OCI-LY7 (cell line): ENCODE measurements at regions not wholly inside any gene's neighbourhood (a gene's known extent, or its start where the extent isn't known, plus 50 kb on each side); places are given as distances from the start of the nearest gene placed in this dataset.

ENCODE experiments used
- CTCF ChIP-seq: fragments of 200-600 bp; sonication (generic); conservative IDR thresholded peaks from 2 replicates; pipeline ENCODE4 v1.5.1; 2014; ENCODE audit warnings: mild to moderate bottlenecking, antibody characterized with exemption, low read length, moderate library complexity, mixed read lengths
- EZH2phosphoT487 ChIP-seq: fragments of 200-600 bp; sonication (generic); IDR thresholded peaks from 2 replicates; pipeline ENCODE4 v1.6.1; 2018; ENCODE audit warnings: low read depth, borderline replicate concordance, mild to moderate bottlenecking, mixed run types, antibody characterized with exemption, low read length, moderate library complexity, mixed read lengths

GRCh38 chr11:114832532-114833125, 154.3 kb downstream of the NXPE2 start:
- TF ChIP-seq CTCF (no peak), EZH2phosphoT487 (no peak)
